IMR-90 (cell line): ENCODE measurements at regions not wholly inside any gene's neighbourhood (a gene's known extent, or its start where the extent isn't known, plus 50 kb on each side); places are given as distances from the start of the nearest gene placed in this dataset.

Source experiments
- ATAC-seq: fragments of 200-7000 bp; cut with Tn5 transposase; 2 replicates; pipeline ENCODE4 v1.9.1; 2020; ENCODE audit warnings: low read depth, mild to moderate bottlenecking, moderate library complexity
- BruUV-seq: library from RNA; stranded (reverse); fragments of 400-500 nt; replicated peaks from 2 replicates; lab custom pipeline; 2021; lab: Mats Ljungman, UMichigan
- CTCF ChIA-PET: fragments of 300-600 bp; formaldehyde crosslinking; extraction: SDS; loops from one replicate; lab custom pipeline; 2021; ENCODE audit warnings: antibody characterized with exemption; lab: Yijun Ruan, JAX
- POLR2A ChIA-PET: fragments of 300-600 bp; sonication (Branson Sonifier 250); formaldehyde crosslinking; loops from one replicate; lab custom pipeline; 2022; ENCODE audit warnings: antibody characterized with exemption; ENCODE audit not compliant: unreplicated experiment; lab: Charles Lee
- DNase-seq: peaks from one replicate; pipeline ENCODE4 v3.0.0; 2013
- H2AFZ ChIP-seq: replicated peaks from 2 replicates; pipeline ENCODE3; 2013; ENCODE audit warnings: low read length, mild to moderate bottlenecking; ENCODE audit not compliant: poor library complexity
- H2AK5ac ChIP-seq: 2 replicates; pipeline ENCODE4 v1.6.1; 2013; ENCODE audit warnings: low read depth, low read length, inconsistent platforms
- H2AK9ac ChIP-seq: replicated peaks from 2 replicates; pipeline ENCODE3; 2013; ENCODE audit warnings: mild to moderate bottlenecking, low read depth, low read length, moderate library complexity; ENCODE audit not compliant: poor library complexity
- H2BK120ac ChIP-seq: 2 replicates; pipeline ENCODE4 v1.6.1; 2013; ENCODE audit warnings: low read depth, low read length, inconsistent platforms
- H2BK15ac ChIP-seq: 3 replicates; pipeline ENCODE4 v1.6.1; 2013; ENCODE audit warnings: low read depth, low read length, inconsistent platforms
- H2BK20ac ChIP-seq: 2 replicates; pipeline ENCODE4 v1.6.1; 2013; ENCODE audit warnings: low read depth, mild to moderate bottlenecking, inconsistent platforms, low read length, moderate library complexity
- H2BK5ac ChIP-seq: 2 replicates; pipeline ENCODE4 v1.6.1; 2013; ENCODE audit warnings: mild to moderate bottlenecking, low read depth, low read length, inconsistent platforms; ENCODE audit not compliant: poor library complexity, severe bottlenecking
- H3K14ac ChIP-seq: replicated peaks from 2 replicates; pipeline ENCODE4 v1.6.1; 2013; ENCODE audit warnings: low read depth, low read length, inconsistent platforms
- H3K18ac ChIP-seq: 2 replicates; pipeline ENCODE4 v1.6.1; 2013; ENCODE audit warnings: low read depth, low read length, control low read depth
- H3K23ac ChIP-seq: 2 replicates; pipeline ENCODE4 v1.6.1; 2013; ENCODE audit warnings: low read depth, low read length, inconsistent platforms
- H3K27ac ChIP-seq: 2 replicates; pipeline ENCODE4 v1.5.1; 2013; ENCODE audit warnings: mild to moderate bottlenecking, control low read depth, low read length; ENCODE audit not compliant: insufficient read depth
- H3K27me3 ChIP-seq: 2 replicates; pipeline ENCODE4 v1.6.1; 2013; ENCODE audit warnings: low read length; ENCODE audit not compliant: control insufficient read depth, insufficient read depth
- H3K36me3 ChIP-seq: 2 replicates; pipeline ENCODE4 v1.6.1; 2013; ENCODE audit warnings: low read length, mixed read lengths; ENCODE audit not compliant: control insufficient read depth, insufficient read depth
- H3K4ac ChIP-seq: 2 replicates; pipeline ENCODE4 v1.6.1; 2013; ENCODE audit warnings: low read depth, low read length, inconsistent platforms
- H3K4me1 ChIP-seq: 2 replicates; pipeline ENCODE4 v1.6.1; 2013; ENCODE audit warnings: low read length, mixed read lengths; ENCODE audit not compliant: control insufficient read depth, insufficient read depth
- H3K4me2 ChIP-seq: 2 replicates; pipeline ENCODE4 v1.6.1; 2013; ENCODE audit warnings: low read depth, mild to moderate bottlenecking, control low read depth, low read length, moderate library complexity
- H3K4me3 ChIP-seq: 2 replicates; pipeline ENCODE4 v1.5.1; 2013; ENCODE audit warnings: low read depth, mild to moderate bottlenecking, control low read depth, low read length, moderate library complexity; ENCODE audit not compliant: insufficient read depth
- H3K56ac ChIP-seq: 2 replicates; pipeline ENCODE4 v1.6.1; 2013; ENCODE audit warnings: low read length, inconsistent platforms; ENCODE audit not compliant: insufficient read depth; ENCODE audit errors: extremely low read depth
- H3K79me1 ChIP-seq, 2 experiments: 2 replicates each; pipeline ENCODE4 v1.6.1; 2013; ENCODE audit warnings: low read length in 2 of 2, inconsistent platforms in 1 of 2, low read depth in 1 of 2
- H3K9ac ChIP-seq: 2 replicates; pipeline ENCODE4 v1.6.1; 2013; ENCODE audit warnings: low read depth, low read length, control low read depth
- H3K9me1 ChIP-seq: 2 replicates; pipeline ENCODE4 v1.6.1; 2013; ENCODE audit warnings: low read length, inconsistent platforms; ENCODE audit not compliant: insufficient read depth
- H3K9me3 ChIP-seq: 2 replicates; pipeline ENCODE4 v1.6.1; 2013; ENCODE audit warnings: low read length; ENCODE audit not compliant: control insufficient read depth, insufficient read depth
- H4K20me1 ChIP-seq: 2 replicates; pipeline ENCODE4 v1.6.1; 2013; ENCODE audit warnings: low read length, inconsistent platforms; ENCODE audit not compliant: insufficient read depth
- H4K5ac ChIP-seq: 2 replicates; pipeline ENCODE4 v1.6.1; 2013; ENCODE audit warnings: mild to moderate bottlenecking, low read depth, low read length, control low read depth
- H4K8ac ChIP-seq, 2 experiments: 2 replicates each; pipeline ENCODE4 v1.6.1; 2013; ENCODE audit warnings: low read depth in 2 of 2, low read length in 2 of 2, control low read depth in 1 of 2, inconsistent platforms in 1 of 2
- H4K91ac ChIP-seq: 2 replicates; pipeline ENCODE4 v1.6.1; 2013; ENCODE audit warnings: low read depth, low read length, inconsistent platforms; ENCODE audit not compliant: insufficient read depth
- BHLHE40 ChIP-seq: fragments of 150-350 bp; IDR thresholded peaks from 2 replicates; pipeline ENCODE4 v1.6.1; 2016; ENCODE audit warnings: mild to moderate bottlenecking, low read depth, low read length
- FOS ChIP-seq: fragments of 150-350 bp; IDR thresholded peaks from 2 replicates; pipeline ENCODE4 v1.6.1; 2016; ENCODE audit warnings: low read depth, low read length
- MAFK ChIP-seq: IDR thresholded peaks from 2 replicates; pipeline ENCODE4 v1.6.1; 2012; ENCODE audit warnings: low read depth, low read length, improper control_type of control experiment
- MAZ ChIP-seq: IDR thresholded peaks from 2 replicates; pipeline ENCODE4 v1.6.1; 2012; ENCODE audit warnings: low read depth, mild to moderate bottlenecking, low read length, improper control_type of control experiment, moderate library complexity, borderline replicate concordance
- MXI1 ChIP-seq: IDR thresholded peaks from 2 replicates; pipeline ENCODE4 v1.6.1; 2012; ENCODE audit warnings: low read depth, mild to moderate bottlenecking, low read length, moderate library complexity, borderline replicate concordance
- NFE2L2 ChIP-seq: fragments of 150-350 bp; IDR thresholded peaks from 2 replicates; pipeline ENCODE4 v1.6.1; 2016; ENCODE audit warnings: low read depth, mild to moderate bottlenecking, low read length
- SMC3 ChIP-seq: fragments of 150-350 bp; IDR thresholded peaks from 2 replicates; pipeline ENCODE4 v1.6.1; 2016; ENCODE audit warnings: low read depth, mild to moderate bottlenecking, antibody characterized with exemption, low read length, moderate library complexity
- WGBS, 2 experiments: methylation state at CpG; one replicate each; pipeline versions ENCODE4 v1.1.5 to v1.1.7; 2013; ENCODE audit warnings: missing lambda C conversion rate in 2 of 2; ENCODE audit not compliant: insufficient read length in 1 of 2; ENCODE audit errors: extremely low coverage in 2 of 2; 5-methylcytosine and 5-hydroxymethylcytosine counted together
- dilution Hi-C: fragments of 300-500 bp; cut with HindIII; formaldehyde crosslinking; loops from one replicate; pipeline ENCODE4 v1.14.3; 2018; ENCODE audit warnings: low sequenced_read_pairs; ENCODE audit not compliant: unreplicated experiment
- in situ Hi-C: fragments of 300-500 bp; cut with MboI; formaldehyde crosslinking; loops from 3 replicates; pipeline ENCODE4 v1.14.3; 2019; ENCODE audit warnings: low sequenced_read_pairs, inconsistent platforms, mixed read lengths
- intact Hi-C: fragments of 100-400 bp; cut with micrococcal nuclease; formaldehyde crosslinking; loops from 2 replicates; pipeline ENCODE4 v1.10.0; 2022

DNA sequence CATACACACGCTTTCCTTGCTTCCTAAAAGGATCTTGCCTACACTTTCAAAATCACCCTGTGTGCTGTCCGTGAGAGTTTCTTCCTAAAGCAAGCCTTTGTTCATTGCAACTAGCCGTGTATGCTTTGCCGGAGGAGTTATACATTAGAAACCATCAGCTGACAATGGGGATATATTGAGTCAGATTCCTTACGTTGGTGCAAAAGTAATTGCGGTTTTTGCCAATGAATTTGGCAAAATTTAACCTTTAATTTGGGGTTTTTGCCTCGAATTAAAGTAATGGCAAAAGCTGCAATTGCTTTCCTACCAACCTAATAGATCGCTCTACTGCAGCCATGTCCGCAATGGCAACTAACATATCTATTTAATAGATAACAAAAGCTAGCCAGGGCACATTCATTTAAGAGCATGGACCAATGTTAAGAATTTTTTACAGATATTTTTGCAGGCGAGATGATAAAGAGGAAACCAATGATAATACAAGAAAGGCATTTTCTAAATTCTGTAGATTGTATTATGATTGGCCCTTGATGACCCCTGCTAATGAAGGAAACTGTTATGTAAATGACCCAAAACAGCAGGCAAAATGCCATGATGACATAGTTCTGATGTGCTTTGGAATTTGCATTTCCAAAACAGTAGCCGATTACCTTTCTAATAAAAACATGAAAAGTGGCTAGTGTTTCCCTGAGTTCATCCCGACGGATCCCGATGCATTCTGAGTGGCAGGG, 184.8 kb upstream of the NRP1 start:
- Histone ChIP-seq H3K27me3 (no peaks in the 10 kb centered on the region), H2AK9ac (no peak overlapping the region), H3K4me2 (no peak overlapping the region), H2BK5ac (no peak overlapping the region), H4K91ac (no peak overlapping the region), H3K79me1 (no peaks in the 10 kb centered on the region), H3K4me3 (no peak overlapping the region), H3K4ac (no peak overlapping the region), H2BK15ac (no peak overlapping the region), H3K9ac (no peak overlapping the region), H2BK20ac (no peak overlapping the region), H2AK5ac (no peak overlapping the region), H3K23ac (no peak overlapping the region), H3K27ac (no peak overlapping the region), H4K20me1 (no peaks in the 10 kb centered on the region), H3K4me1 (no peaks in the 10 kb centered on the region), H3K56ac (no peak overlapping the region), H2AFZ (no peak overlapping the region), H4K5ac (no peak overlapping the region), H3K36me3 (no peaks in the 10 kb centered on the region), H3K9me3 (no peaks in the 10 kb centered on the region), H4K8ac (no peak overlapping the region), H3K18ac (no peak overlapping the region), H2BK120ac (no peak overlapping the region), H3K14ac (no peak overlapping the region), H3K9me1 (no peaks in the 10 kb centered on the region)
- DNase-seq (no peak), ATAC-seq (no peak)
- no TSS peak for BruUV-seq
- ChIA-PET CTCF (no interaction called here), POLR2A (interaction anchor here (0.5 kb wide), 1 partner anchor 245 kb away, joined by 3 read pairs; no protein-coding TSS in a partner anchor)
- in situ Hi-C loops = no loop called here
- intact Hi-C loops = no loop called here
- no peak for TF ChIP-seq MAFK
- no peak for TF ChIP-seq SMC3
- TF ChIP-seq NFE2L2 = no peak
- no peak for TF ChIP-seq MXI1
- TF ChIP-seq FOS = no peak
- TF ChIP-seq BHLHE40 = no peak
- TF ChIP-seq MAZ = no peak
- dilution Hi-C loops = no loop called here
- WGBS, 2 experiments = no CpG with 5 or more reads among the region's 14 CpGs
